ENCODE measurements at regions not wholly inside any gene's neighbourhood (a gene's known extent, or its start where the extent isn't known, plus 50 kb on each side); places are given as distances from the start of the nearest gene placed in this dataset.

GRCh38 chr14:98949051-98949450 is 322.9 kb downstream of the BCL11B start:
- CTCF ChIA-PET = interaction anchor here (1.0 kb wide), 1 partner anchor 24 kb away, joined by 3 read pairs; no protein-coding TSS in a partner anchor
- Histone ChIP-seq H3F3A (replicated peaks; ENCODE audit: insufficient read depth) (peaks cover 3% of the 10 kb centered on the region), H3K36me3 (replicated peaks in 1 of 2; ENCODE audit: control insufficient read depth in 1 of 2, insufficient read depth in 2 of 2, low read length in 1 of 2) (no peaks in the 10 kb centered on the region), H3K9me2 (no peaks in the 10 kb centered on the region), H3K27ac (ENCODE audit: low read depth in 2 of 2, low read length in 1 of 2) (no peak overlapping the region), H3K9ac (no peak overlapping the region), H3K27me3 (ENCODE audit: insufficient read depth) (peaks cover 28% of the 10 kb centered on the region; the same call in 1 of the 2 replicates), H3K4me2 (no peak overlapping the region), H3K4me1 (ENCODE audit: control insufficient read depth in 1 of 2, insufficient read depth in 2 of 2, low read depth in 1 of 2, low read length in 1 of 2) (no peaks in the 10 kb centered on the region), H3K79me2 (ENCODE audit: insufficient read depth) (no peaks in the 10 kb centered on the region), H2AFZ (ENCODE audit: low read depth) (no peak overlapping the region), H3K4me3 (ENCODE audit: low read depth in 2 of 2, low read length in 1 of 2) (no peak overlapping the region), H4K20me1 (ENCODE audit: insufficient read depth) (no peaks in the 10 kb centered on the region), H3K9me3 (no peaks in the 10 kb centered on the region)
- TF ChIP-seq, protein P1, sequence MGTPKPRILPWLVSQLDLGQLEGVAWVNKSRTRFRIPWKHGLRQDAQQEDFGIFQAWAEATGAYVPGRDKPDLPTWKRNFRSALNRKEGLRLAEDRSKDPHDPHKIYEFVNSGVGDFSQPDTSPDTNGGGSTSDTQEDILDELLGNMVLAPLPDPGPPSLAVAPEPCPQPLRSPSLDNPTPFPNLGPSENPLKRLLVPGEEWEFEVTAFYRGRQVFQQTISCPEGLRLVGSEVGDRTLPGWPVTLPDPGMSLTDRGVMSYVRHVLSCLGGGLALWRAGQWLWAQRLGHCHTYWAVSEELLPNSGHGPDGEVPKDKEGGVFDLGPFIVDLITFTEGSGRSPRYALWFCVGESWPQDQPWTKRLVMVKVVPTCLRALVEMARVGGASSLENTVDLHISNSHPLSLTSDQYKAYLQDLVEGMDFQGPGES (IDR thresholded peaks at IDR 0.05; ENCODE audit: low read depth, low read length) = no peak
- TF ChIP-seq ELF1 (IDR thresholded peaks at IDR 0.05) = no peak
- TF ChIP-seq, protein P2, sequence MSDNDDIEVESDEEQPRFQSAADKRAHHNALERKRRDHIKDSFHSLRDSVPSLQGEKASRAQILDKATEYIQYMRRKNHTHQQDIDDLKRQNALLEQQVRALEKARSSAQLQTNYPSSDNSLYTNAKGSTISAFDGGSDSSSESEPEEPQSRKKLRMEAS (IDR thresholded peaks at IDR 0.05; ENCODE audit: low read depth) = no peak
- TF ChIP-seq YY1 (IDR thresholded peaks at IDR 0.05; ENCODE audit: low read depth) = no peak
- TF ChIP-seq RAD21 (IDR thresholded peaks at IDR 0.05; ENCODE audit: low read length) = no peak
- TF ChIP-seq, protein P3, sequence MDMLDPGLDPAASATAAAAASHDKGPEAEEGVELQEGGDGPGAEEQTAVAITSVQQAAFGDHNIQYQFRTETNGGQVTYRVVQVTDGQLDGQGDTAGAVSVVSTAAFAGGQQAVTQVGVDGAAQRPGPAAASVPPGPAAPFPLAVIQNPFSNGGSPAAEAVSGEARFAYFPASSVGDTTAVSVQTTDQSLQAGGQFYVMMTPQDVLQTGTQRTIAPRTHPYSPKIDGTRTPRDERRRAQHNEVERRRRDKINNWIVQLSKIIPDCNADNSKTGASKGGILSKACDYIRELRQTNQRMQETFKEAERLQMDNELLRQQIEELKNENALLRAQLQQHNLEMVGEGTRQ (IDR thresholded peaks at IDR 0.05; ENCODE audit: borderline replicate concordance, low read depth, low read length) = no peak
- no peak for TF ChIP-seq MXI1 (IDR thresholded peaks at IDR 0.05; ENCODE audit: low read depth, low read length)
- TF ChIP-seq PBX3 (IDR thresholded peaks at IDR 0.05) = no peak
- TF ChIP-seq SIN3A (IDR thresholded peaks at IDR 0.05; ENCODE audit: borderline replicate concordance, low read depth, low read length) = no peak
- TF ChIP-seq EZH2phosphoT487 (IDR thresholded peaks at IDR 0.05; ENCODE audit: borderline replicate concordance, low read depth) = no peak
- TF ChIP-seq GATA2 (CRISPR knock-in tag; IDR thresholded peaks at IDR 0.05) = no peak
- TF ChIP-seq CHD2 (IDR thresholded peaks at IDR 0.05; ENCODE audit: low read length, partially characterized antibody) = no peak
- no peak for TF ChIP-seq MEF2A (IDR thresholded peaks at IDR 0.05; ENCODE audit: borderline replicate concordance, low read depth)
- POLR2A ChIA-PET = no interaction called here
- no peak for DNase-seq
- WGBS (ENCODE audit: low lambda C conversion rate) = 28% methylated on average over 2 of the region's 2 CpGs

DNA sequence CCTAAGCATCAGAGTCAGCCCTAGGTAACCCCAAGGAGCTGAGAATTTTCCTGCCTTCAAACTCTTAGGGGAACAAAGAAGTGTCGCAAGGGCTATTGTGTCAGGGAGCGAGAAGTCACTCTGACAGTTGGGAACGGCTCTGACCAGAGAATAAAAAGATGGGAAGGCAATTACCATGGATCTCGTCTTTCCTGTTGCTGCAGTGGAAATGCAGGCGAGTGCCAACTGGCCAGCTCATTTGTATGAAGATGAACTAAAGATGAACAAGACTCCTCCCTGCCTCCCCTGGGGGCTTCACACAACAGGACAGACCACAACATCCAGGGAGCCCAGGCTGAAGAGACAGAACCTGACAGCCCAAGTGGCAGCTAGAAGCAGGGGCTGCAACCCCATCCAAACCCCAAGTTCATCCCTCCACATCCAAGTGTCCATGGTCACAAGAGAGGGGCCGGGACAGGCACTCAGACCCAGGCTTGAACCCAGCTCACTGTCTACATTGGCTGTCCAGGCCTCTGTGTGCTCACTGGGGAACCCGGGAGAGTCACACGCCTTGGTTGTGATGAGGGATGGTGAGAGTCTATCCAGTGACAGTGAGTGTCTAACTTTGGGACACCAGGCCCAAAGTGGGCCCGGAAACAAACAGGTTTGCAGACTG is 322.4 kb downstream of the BCL11B start:
- no peak overlapping the region for H3K4me2 ChIP-seq
- 10% methylated on average over 9 of the region's 9 CpGs for WGBS (ENCODE audit: low lambda C conversion rate)
- no peaks in the 10 kb centered on the region for H4K20me1 ChIP-seq (ENCODE audit: insufficient read depth)
- H3K9ac ChIP-seq = no peak overlapping the region
- no peaks in the 10 kb centered on the region for H3K79me2 ChIP-seq (ENCODE audit: insufficient read depth)
- H3K9me3 ChIP-seq = no peaks in the 10 kb centered on the region
- H3F3A ChIP-seq (replicated peaks; ENCODE audit: insufficient read depth) = peaks cover 3% of the 10 kb centered on the region
- ChIA-PET POLR2A (no interaction called here), CTCF (interaction anchor here (1.0 kb wide), 1 partner anchor 24 kb away, joined by 3 read pairs; no protein-coding TSS in a partner anchor)
- H2AFZ ChIP-seq (ENCODE audit: low read depth) = no peak overlapping the region
- no peaks in the 10 kb centered on the region for H3K4me1 ChIP-seq (ENCODE audit: control insufficient read depth in 1 of 2, insufficient read depth in 2 of 2, low read depth in 1 of 2, low read length in 1 of 2)
- H3K36me3 ChIP-seq (replicated peaks in 1 of 2; ENCODE audit: control insufficient read depth in 1 of 2, insufficient read depth in 2 of 2, low read length in 1 of 2) = no peaks in the 10 kb centered on the region
- H3K9me2 ChIP-seq = no peaks in the 10 kb centered on the region
- H3K27ac ChIP-seq (ENCODE audit: low read depth in 2 of 2, low read length in 1 of 2) = no peak overlapping the region
- H3K4me3 ChIP-seq (ENCODE audit: low read depth in 2 of 2, low read length in 1 of 2) = no peak overlapping the region
- DNase-seq = no peak
- TF ChIP-seq RCOR1 (IDR thresholded peaks at IDR 0.05; ENCODE audit: low read length) = no peak
- TF ChIP-seq FOSL2 (IDR thresholded peaks at IDR 0.05; ENCODE audit: borderline replicate concordance, low read depth) = no peak
- no peak for TF ChIP-seq EP300 (IDR thresholded peaks at IDR 0.05; ENCODE audit: borderline replicate concordance in 1 of 2, low read depth in 1 of 2, low read length in 1 of 2)
- TF ChIP-seq ELF1 (IDR thresholded peaks at IDR 0.05) = no peak
- TF ChIP-seq, protein P3 (IDR thresholded peaks at IDR 0.05; ENCODE audit: borderline replicate concordance, low read depth, low read length) = no peak
- no peak for TF ChIP-seq SMC3 (IDR thresholded peaks at IDR 0.05; ENCODE audit: low read depth, low read length)
- H3K27me3 ChIP-seq (ENCODE audit: insufficient read depth) = peaks cover 33% of the 10 kb centered on the region

Measured in SK-N-SH (cell line).